Activated naive CD8-positive, alpha-beta T cell (primary cell): ENCODE measurements at regions not wholly inside any gene's neighbourhood (a gene's known extent, or its start where the extent isn't known, plus 50 kb on each side); places are given as distances from the start of the nearest gene placed in this dataset.
"Not testable (repeated sequence)": the region's sequence is repeated elsewhere in the genome, so short reads cannot be mapped to it uniquely, and the experiment has no call there.

Experiments used
- H3K27ac Mint-ChIP-seq: one replicate; pipeline ENCODE4 v1.8.0; 2021; ENCODE audit warnings: mixed read lengths
- H3K27me3 Mint-ChIP-seq: one replicate; pipeline ENCODE4 v1.8.0; 2021; ENCODE audit warnings: mixed read lengths
- H3K36me3 Mint-ChIP-seq: one replicate; pipeline ENCODE4 v1.8.0; 2021; ENCODE audit warnings: mixed read lengths
- H3K4me1 Mint-ChIP-seq: one replicate; pipeline ENCODE4 v1.8.0; 2021; ENCODE audit warnings: low read depth, mixed read lengths
- H3K4me3 Mint-ChIP-seq: one replicate; pipeline ENCODE4 v1.8.0; 2021; ENCODE audit warnings: mild to moderate bottlenecking, mixed read lengths
- H3K9me3 Mint-ChIP-seq: one replicate; pipeline ENCODE4 v1.8.0; 2021; ENCODE audit warnings: low read depth, mixed read lengths

DNA sequence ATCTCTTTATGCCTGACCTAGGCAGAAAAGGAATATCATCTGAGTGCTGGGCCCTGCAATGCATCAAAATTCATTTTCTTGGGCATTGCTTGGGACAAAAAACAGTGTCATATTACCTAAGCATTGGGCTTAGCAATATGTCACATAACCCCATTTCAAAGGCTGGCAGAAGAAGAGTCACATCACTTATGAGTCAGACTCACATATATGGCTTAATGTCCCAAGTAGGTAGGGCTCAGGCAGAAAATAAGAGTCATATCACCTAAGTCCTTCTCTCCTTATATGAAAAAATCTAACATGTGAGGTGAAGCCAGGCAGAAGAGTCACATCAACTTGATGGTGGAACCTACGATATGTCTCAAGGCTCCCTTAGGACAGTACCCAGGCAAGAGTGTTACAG lies 967.2 kb upstream of the AMELY start:
- Mint-ChIP-seq H3K36me3 (no peaks in the 10 kb centered on the region), H3K27me3 (no peaks in the 10 kb centered on the region), H3K27ac (no peak overlapping the region), H3K4me1 (no peaks in the 10 kb centered on the region), H3K4me3 (no peak overlapping the region), H3K9me3 (no peaks in the 10 kb centered on the region)

DNA sequence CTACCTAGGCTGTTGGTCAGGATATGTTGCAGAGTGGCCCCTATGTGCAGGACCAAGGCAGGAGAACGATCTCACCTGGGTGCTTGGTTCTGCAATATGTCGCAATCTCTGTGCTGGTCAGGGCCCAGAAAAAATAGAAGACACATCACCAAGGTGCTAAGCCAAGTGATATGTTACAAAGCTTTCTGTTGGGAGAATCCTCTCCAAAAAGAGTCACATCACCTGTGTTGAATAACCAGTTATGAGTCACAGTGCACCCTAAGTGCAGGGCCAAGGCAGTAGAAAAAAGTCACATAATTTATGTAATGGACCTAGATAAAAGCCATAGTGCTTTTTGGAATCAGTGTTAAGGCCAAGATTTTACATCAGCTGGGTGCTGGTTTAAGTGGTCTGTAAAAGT lies 965.9 kb upstream of the AMELY start:
- no peak overlapping the region for H3K4me3 Mint-ChIP-seq
- no peaks in the 10 kb centered on the region for H3K4me1 Mint-ChIP-seq
- no peaks in the 10 kb centered on the region for H3K9me3 Mint-ChIP-seq
- H3K36me3 Mint-ChIP-seq, result no peaks in the 10 kb centered on the region
- H3K27ac Mint-ChIP-seq, result no peak overlapping the region
- H3K27me3 Mint-ChIP-seq, result no peaks in the 10 kb centered on the region

DNA sequence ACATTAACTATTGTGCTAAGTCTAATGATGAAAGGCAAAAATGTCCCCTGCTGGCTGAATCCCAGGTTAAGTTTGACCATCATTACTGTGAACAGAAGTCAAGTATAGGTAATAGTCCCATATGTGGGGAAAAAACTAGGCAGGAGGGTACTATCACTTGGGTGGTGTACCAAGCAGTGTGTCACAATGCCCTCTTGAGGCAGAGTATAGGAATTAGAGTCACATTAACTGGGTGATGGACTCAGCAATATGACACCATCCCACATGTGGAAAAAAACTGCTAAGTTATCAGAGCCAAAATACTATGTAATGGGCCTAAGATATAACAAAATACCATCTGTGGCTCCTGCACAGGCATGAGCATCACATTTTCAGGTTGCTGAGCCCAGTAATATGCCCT lies 962.5 kb upstream of the AMELY start:
- Mint-ChIP-seq H3K27ac (no peak overlapping the region), H3K4me3 (no peak overlapping the region), H3K4me1 (no peaks in the 10 kb centered on the region), H3K9me3 (no peaks in the 10 kb centered on the region), H3K36me3 (no peaks in the 10 kb centered on the region), H3K27me3 (no peaks in the 10 kb centered on the region)

DNA sequence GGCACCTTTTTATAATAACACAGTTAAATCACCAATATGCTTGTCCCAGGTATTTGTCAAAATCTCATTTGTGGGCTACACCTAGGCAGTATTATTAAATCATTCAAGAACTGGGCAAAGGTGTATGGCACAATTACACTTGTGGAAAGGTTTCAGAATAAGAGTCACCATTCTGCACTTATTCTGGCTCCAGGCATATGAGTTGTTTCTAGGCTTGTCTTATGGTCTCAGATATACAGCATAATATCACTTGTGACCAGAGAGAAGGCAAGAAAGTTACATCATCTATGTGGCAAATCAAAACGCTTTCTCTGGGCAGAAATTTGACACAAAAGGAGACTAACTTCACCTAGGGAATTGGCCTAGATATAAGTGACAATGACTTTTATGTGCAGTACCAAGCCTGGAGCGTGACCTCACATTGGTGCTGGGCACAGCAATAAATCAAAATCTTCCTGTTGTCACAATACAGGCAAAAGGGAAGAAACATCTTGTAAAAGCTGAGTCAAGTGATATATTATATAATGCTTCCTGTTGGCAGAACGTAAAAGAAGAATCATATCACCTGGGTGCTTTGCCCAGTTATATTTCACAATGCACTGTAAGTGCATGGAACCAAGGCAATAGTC lies 959.9 kb upstream of the AMELY start:
- Mint-ChIP-seq H3K27me3 (no peaks in the 10 kb centered on the region), H3K4me1 (no peaks in the 10 kb centered on the region), H3K27ac (no peak overlapping the region), H3K36me3 (no peaks in the 10 kb centered on the region), H3K9me3 (no peaks in the 10 kb centered on the region), H3K4me3 (no peak overlapping the region)

DNA sequence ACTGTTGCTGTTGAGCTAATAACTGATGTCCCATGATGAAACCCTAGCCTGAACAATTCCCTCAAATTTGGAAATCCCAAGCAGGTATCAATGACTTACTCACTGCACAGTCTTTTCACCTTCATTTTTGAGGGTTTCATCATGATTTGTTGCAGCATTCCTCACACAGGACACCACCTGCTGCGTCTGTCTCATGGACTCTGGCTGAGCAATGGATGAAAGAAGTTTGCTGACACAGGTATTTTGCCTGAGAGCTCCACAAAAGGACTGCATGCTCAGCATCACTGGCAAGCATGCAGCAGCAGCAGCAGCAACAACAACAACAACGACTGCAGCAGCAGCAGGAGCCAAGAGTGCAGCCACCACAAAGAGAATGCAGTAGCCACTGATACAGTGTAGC lies 955.4 kb upstream of the AMELY start:
- Mint-ChIP-seq H3K9me3 (no peaks in the 10 kb centered on the region), H3K27me3 (no peaks in the 10 kb centered on the region), H3K27ac (no peak overlapping the region), H3K4me1 (no peaks in the 10 kb centered on the region), H3K36me3 (no peaks in the 10 kb centered on the region), H3K4me3 (no peak overlapping the region)

DNA sequence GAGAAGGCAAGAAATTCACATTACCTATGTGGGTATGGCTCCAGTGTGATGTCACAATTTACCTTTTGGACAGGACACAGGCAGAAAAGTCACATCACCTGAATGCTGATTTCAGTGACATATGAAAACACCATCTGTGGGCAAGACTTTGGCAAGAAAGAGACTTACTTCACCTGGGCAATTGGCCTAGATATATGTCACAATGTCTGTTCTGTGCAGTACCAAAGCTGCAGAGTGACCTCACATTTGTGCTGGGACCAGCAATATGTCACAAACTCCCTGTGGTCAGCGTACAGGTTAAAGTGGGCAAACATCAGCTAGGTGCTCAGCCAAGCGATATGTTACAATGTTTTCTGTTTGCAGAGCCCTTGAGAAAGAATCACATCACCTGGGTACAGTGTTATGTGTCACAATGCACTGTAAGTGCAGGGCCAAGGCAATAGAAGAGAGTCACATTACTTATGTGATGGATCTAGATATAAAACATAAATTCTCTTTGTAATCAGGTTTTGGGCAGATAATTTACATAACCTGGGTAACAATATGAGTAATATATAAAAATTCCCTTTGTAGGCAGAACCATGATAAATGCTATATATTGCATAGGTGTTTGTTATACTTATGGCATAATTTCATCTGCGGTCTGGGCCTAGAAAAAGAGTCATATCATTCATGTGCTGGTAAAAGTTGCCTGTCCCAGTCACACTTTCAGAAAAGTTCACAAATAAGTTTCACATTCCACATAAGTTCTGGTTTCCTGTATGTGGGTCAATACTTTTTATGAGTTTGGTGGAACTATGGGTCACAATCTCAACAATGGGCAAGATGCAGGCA lies 949.4 kb upstream of the AMELY start:
- Mint-ChIP-seq H3K27ac (no peak overlapping the region), H3K9me3 (no peaks in the 10 kb centered on the region), H3K4me1 (no peaks in the 10 kb centered on the region), H3K4me3 (no peak overlapping the region), H3K36me3 (no peaks in the 10 kb centered on the region), H3K27me3 (no peaks in the 10 kb centered on the region)

DNA sequence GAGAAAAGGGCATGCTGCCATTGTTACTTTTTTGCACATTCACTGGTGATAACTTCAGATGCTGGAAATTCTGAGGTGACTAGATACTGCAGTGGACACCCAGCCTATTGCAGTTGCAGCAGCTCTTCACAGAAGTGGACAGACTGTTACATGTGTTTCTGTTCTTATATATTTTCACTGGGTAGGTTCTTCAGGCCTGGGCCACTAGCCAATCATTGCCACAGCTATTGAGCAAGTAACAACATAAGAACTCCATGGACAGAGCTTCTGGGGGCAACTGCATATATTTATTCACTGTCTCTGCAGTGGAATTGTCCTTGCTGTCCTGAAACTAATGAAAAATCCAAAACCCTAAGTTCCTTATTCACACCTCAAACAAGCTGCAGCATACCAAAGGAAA lies 938.6 kb upstream of the AMELY start:
- Mint-ChIP-seq H3K27me3 (no peaks in the 10 kb centered on the region), H3K36me3 (no peaks in the 10 kb centered on the region), H3K4me3 (no peak overlapping the region), H3K9me3 (no peaks in the 10 kb centered on the region), H3K27ac (no peak overlapping the region), H3K4me1 (no peaks in the 10 kb centered on the region)

DNA sequence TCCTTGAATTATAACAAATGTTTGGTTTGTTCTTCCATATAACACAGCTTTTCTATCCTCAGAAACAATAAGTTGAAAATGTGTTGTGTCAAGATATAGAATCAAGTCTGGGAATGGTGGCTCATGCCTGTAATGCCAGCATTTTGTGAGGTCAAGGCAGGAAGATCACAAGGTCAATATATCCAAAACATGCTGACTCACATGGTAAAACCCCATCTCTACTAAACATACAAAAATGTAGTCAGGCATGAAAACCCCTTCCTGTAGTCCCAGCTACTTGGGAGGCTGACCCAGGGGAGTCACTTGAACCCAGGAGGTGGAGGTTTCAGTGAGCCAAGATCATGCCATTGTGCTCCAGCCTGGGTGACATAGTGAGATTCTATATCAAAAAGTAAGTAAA lies 934.2 kb upstream of the AMELY start:
- H3K4me1 Mint-ChIP-seq, result no peaks in the 10 kb centered on the region
- H3K4me3 Mint-ChIP-seq, result no peak overlapping the region
- no peaks in the 10 kb centered on the region for H3K36me3 Mint-ChIP-seq
- H3K9me3 Mint-ChIP-seq, result no peaks in the 10 kb centered on the region
- H3K27ac Mint-ChIP-seq, result no peak overlapping the region
- H3K27me3 Mint-ChIP-seq, result peaks cover 2% of the 10 kb centered on the region

DNA sequence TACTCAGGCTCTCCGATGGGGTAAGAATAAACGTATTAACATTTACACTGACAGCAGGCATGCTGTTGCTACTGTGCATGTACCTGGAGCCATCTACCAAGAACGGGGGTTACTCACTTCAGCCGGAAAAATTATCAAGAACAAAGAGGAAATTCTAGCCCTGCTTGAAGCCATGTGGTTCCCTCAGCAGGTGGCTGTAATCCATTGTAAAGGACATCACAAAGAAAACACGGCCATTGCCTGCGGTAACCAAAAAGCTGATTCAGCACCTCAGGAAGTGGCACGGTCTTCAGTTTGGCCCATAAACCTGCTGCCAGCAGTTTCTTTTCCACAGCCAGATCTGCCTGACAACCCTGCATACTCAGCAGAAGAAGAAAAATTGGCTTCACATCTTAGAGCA lies 925.5 kb upstream of the AMELY start:
- Mint-ChIP-seq H3K27ac (no peak overlapping the region), H3K36me3 (no peaks in the 10 kb centered on the region), H3K9me3 (no peaks in the 10 kb centered on the region), H3K4me3 (no peak overlapping the region), H3K27me3 (peaks cover 2% of the 10 kb centered on the region), H3K4me1 (peaks cover 2% of the 10 kb centered on the region)

DNA sequence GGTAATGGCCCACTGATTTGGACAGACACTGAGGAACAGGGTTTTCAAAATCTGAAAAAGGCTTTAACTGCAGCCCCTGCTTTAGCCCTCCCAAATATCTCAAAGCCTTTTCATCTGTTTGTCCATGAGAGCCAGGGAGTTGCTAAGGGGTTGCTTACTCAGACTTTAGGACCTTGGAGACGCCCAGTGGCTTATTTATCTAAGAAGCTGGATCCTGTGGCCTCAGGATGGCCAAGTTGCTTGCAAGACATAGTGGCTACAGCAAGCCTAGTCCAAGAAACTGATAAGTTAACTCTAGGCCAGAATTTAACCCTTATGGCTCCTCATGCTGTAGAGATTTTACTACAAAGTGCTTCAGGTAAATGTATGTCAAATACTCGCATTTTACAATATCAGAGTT lies 924.8 kb upstream of the AMELY start:
- Mint-ChIP-seq H3K36me3 (no peaks in the 10 kb centered on the region), H3K4me1 (peaks cover 2% of the 10 kb centered on the region), H3K4me3 (no peak overlapping the region), H3K27ac (no peak overlapping the region), H3K9me3 (no peaks in the 10 kb centered on the region), H3K27me3 (no peaks in the 10 kb centered on the region)

DNA sequence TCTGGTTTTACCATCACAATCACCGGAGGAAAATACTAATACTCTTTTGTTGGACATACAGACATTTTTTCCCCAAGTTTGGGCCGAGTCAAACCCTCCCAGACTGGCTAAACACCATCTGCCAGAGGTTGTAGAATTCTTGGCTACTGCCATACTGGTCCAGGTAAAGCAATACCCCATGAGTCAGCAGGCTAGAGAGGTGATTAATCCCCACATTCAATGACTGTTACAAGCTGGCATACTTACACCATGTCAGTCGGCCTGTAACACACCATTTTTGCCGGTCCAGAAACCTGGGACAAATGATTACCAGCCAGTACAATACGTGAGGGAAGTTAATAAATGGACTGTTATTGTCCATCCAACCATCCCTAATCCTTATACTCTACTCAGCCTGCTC lies 923.9 kb upstream of the AMELY start:
- Mint-ChIP-seq H3K27ac (no peak overlapping the region), H3K4me1 (peaks cover 2% of the 10 kb centered on the region), H3K9me3 (no peaks in the 10 kb centered on the region), H3K36me3 (no peaks in the 10 kb centered on the region), H3K4me3 (no peak overlapping the region), H3K27me3 (no peaks in the 10 kb centered on the region)

DNA sequence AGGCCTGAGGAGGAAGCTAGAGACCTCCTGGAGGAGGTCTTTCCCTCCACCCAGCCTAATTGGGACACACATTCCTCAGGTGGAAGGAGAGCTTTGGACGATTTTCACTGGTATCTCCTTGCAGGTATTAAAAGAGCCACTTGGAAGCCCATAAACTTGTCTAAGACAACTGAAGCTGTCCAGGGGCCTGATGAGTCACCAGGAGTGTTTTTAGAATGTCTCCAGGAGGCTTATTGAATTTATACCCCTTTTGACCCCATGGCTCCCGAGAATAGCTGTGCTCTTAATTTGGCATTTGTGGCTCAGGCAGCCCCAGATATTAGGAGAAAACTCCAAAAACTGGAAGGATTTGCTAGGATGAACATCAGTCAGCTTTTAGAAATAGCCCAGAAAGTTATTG lies 922.7 kb upstream of the AMELY start:
- Mint-ChIP-seq H3K27ac (no peak overlapping the region), H3K4me1 (peaks cover 2% of the 10 kb centered on the region), H3K36me3 (no peaks in the 10 kb centered on the region), H3K27me3 (no peaks in the 10 kb centered on the region), H3K4me3 (no peak overlapping the region), H3K9me3 (no peaks in the 10 kb centered on the region)

DNA sequence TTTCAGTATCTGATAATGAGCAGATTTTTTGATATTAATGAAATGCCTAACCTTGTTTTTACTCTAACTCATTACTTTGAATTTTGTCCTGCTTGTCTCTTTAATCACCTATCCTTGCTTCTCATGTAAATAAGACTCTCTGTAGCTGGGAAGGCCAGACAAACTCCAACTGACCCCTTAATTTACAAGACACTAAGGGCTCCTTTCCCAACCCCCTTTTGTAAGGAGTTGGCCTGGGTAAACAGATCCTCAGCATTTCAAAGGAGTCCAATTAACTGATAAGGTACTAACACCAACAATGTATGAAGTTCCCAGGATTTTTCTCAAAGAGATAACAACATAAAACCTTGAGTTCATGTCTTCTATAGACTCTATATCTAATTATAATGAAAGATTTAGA lies 919.3 kb upstream of the AMELY start:
- H3K27ac Mint-ChIP-seq, H3K9me3 Mint-ChIP-seq, H3K27me3 Mint-ChIP-seq, H3K36me3 Mint-ChIP-seq, H3K4me3 Mint-ChIP-seq, H3K4me1 Mint-ChIP-seq: not testable (repeated sequence)

DNA sequence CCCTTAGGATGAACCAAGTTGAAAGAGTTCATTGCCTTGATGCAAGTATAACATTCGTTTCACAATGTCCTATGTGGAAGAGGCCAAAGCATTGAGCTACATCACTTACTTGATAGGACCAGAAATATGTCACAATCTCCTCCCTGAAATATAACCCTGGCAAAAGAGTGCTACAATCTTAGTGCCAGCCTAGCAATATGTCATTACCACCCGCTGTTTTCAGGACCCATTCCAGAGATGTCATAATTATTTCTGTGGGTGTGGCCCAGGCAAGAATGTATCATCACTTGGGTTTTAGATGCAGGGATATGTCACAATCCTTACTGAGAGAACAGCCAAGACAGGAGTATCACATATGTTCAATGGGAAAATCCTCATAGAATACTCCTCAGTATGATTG lies 915.0 kb upstream of the AMELY start:
- H3K36me3 Mint-ChIP-seq, result peaks cover 2% of the 10 kb centered on the region
- no peaks in the 10 kb centered on the region for H3K4me1 Mint-ChIP-seq
- H3K9me3 Mint-ChIP-seq, result no peaks in the 10 kb centered on the region
- no peak overlapping the region for H3K27ac Mint-ChIP-seq
- H3K27me3 Mint-ChIP-seq, result no peaks in the 10 kb centered on the region
- H3K4me3 Mint-ChIP-seq, result no peak overlapping the region

DNA sequence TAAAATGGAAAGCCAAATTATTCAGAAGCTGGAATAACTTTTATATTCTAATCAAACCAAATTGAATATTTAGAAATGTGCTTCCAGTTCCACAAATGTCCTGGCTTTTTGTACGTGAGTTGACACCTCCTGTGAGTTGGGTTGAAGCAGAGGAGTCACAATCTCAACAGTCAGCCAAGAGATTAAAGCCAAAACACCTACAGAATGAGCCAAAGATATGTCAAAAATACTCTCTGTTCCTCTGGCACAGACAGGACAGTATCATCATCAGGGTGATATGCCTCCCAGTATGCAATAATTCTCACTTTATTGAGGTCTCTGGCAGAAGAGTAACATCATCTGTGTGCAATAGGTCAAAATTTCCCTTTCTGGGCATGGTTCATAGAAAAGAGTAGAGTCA lies 914.3 kb upstream of the AMELY start:
- Mint-ChIP-seq H3K4me3 (no peak overlapping the region), H3K27me3 (no peaks in the 10 kb centered on the region), H3K36me3 (peaks cover 2% of the 10 kb centered on the region), H3K27ac (no peak overlapping the region), H3K4me1 (no peaks in the 10 kb centered on the region), H3K9me3 (no peaks in the 10 kb centered on the region)
